ENCODE measurements at regions not wholly inside any gene's neighbourhood (a gene's known extent, or its start where the extent isn't known, plus 50 kb on each side); places are given as distances from the start of the nearest gene placed in this dataset.

- TF ChIP-seq, protein P1, sequence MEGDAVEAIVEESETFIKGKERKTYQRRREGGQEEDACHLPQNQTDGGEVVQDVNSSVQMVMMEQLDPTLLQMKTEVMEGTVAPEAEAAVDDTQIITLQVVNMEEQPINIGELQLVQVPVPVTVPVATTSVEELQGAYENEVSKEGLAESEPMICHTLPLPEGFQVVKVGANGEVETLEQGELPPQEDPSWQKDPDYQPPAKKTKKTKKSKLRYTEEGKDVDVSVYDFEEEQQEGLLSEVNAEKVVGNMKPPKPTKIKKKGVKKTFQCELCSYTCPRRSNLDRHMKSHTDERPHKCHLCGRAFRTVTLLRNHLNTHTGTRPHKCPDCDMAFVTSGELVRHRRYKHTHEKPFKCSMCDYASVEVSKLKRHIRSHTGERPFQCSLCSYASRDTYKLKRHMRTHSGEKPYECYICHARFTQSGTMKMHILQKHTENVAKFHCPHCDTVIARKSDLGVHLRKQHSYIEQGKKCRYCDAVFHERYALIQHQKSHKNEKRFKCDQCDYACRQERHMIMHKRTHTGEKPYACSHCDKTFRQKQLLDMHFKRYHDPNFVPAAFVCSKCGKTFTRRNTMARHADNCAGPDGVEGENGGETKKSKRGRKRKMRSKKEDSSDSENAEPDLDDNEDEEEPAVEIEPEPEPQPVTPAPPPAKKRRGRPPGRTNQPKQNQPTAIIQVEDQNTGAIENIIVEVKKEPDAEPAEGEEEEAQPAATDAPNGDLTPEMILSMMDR (IDR thresholded peaks at IDR 0.05), result no peak
- TF ChIP-seq ZFX (IDR thresholded peaks at IDR 0.05; ENCODE audit: borderline replicate concordance), result no peak
Observed at GRCh38 chr1:96060621-96061020, 661.0 kb upstream of the PTBP2 start.
